HFFc6 (cell line): ENCODE measurements at regions not wholly inside any gene's neighbourhood (a gene's known extent, or its start where the extent isn't known, plus 50 kb on each side); places are given as distances from the start of the nearest gene placed in this dataset.

ENCODE experiments used
- DNase-seq: peaks from one replicate; pipeline ENCODE4 v3.0.0-alpha.2; 2018
- H3K27ac Mint-ChIP-seq: 2 replicates; pipeline ENCODE4 v1.8.0; 2020; ENCODE audit warnings: mild to moderate bottlenecking, mixed read lengths
- H3K27me3 Mint-ChIP-seq: 2 replicates; pipeline ENCODE4 v1.8.0; 2021; ENCODE audit warnings: mild to moderate bottlenecking, moderate library complexity, mixed read lengths; ENCODE audit not compliant: insufficient read depth
- H3K36me3 Mint-ChIP-seq: 2 replicates; pipeline ENCODE4 v1.8.0; 2021; ENCODE audit warnings: low read depth, mixed read lengths
- H3K4me1 Mint-ChIP-seq: 2 replicates; pipeline ENCODE4 v1.8.0; 2020; ENCODE audit warnings: low read depth, mixed read lengths
- H3K4me3 Mint-ChIP-seq: 2 replicates; pipeline ENCODE4 v1.8.0; 2020; ENCODE audit warnings: mild to moderate bottlenecking, moderate library complexity, mixed read lengths
- H3K9me3 Mint-ChIP-seq: 2 replicates; pipeline ENCODE4 v1.8.0; 2020; ENCODE audit warnings: mild to moderate bottlenecking, mixed read lengths
- CTCF ChIP-seq: fragments of 200-600 bp; sonication (generic); IDR thresholded peaks from 2 replicates; pipeline ENCODE4 v1.5.0; 2021; ENCODE audit warnings: antibody characterized with exemption, mild to moderate bottlenecking

- Mint-ChIP-seq H3K27ac (no peak overlapping the region), H3K4me3 (no peak overlapping the region), H3K9me3 (peaks cover 42% of the 10 kb centered on the region), H3K36me3 (no peaks in the 10 kb centered on the region), H3K4me1 (no peaks in the 10 kb centered on the region), H3K27me3 (no peaks in the 10 kb centered on the region)
- DNase-seq = no peak
- no peak for TF ChIP-seq CTCF
Observed at GRCh38 chr16:82337355-82337754, 167.3 kb upstream of the MPHOSPH6 start.

DNA sequence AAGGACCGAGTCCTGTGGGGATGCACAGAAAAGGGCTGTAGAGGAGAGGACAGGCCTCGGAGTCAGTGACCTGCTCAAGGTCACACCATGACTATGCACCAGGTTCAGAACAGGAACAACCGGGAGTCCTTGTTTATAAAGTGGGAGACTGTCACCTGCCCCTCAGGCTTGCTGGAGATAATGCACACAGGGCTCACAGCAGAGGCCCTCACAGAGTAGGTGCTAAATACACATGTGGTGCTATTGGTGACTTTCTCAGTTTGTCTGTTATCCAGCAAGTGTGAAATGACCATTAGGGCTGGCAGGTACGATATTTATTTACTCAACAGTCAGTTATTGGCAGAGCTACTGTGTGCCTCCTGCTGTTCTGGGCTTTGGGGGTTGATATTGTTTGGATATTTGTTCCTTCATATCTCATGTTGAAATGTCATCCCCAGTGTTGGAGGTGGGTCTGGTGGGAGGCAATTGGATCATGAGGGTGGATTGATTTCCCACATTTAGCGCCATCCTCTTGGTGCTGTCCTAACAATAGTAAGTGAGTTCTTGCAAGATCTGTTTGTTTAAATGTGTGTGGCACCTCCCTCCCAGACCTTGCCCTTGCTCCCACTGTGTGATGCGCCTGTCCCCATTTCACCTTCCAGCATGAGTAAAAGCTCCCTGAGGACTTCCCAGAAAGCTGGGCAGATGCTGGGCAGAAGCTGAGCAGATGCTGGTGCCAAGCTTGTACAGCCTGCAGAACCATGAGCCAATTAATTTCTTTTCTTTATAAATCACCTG, 162.1 kb upstream of the MPHOSPH6 start:
- TF ChIP-seq CTCF = no peak
- no peaks in the 10 kb centered on the region for H3K27me3 Mint-ChIP-seq
- no peaks in the 10 kb centered on the region for H3K36me3 Mint-ChIP-seq

DNA sequence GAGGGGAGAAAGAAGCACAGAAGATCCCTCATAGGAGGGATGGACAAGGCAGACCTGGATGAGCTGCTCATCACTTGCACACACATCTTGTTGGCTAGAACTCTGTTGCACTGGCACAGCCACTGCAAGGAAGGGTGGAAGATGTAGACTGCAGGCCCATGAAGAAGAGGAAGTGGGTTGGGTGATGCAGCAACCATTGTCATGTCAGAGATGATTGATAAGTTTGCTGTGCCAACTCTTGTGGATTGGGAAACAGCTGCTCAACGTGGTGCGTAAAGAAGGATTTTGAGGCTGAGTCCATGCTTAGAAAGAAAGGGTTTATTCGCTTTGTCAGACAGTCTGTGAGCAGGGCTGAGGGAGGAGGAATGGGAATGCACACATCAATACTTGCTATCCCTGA, 161.4 kb upstream of the MPHOSPH6 start:
- no peak overlapping the region for H3K27ac Mint-ChIP-seq
- no peaks in the 10 kb centered on the region for H3K27me3 Mint-ChIP-seq
- TF ChIP-seq CTCF = no peak
- peaks cover 54% of the 10 kb centered on the region for H3K9me3 Mint-ChIP-seq
- DNase-seq = no peak
- no peaks in the 10 kb centered on the region for H3K36me3 Mint-ChIP-seq
- no peak overlapping the region for H3K4me3 Mint-ChIP-seq
- H3K4me1 Mint-ChIP-seq = no peaks in the 10 kb centered on the region

More for the DNA sequence above, 162.1 kb upstream of the MPHOSPH6 start:
- peaks cover 55% of the 10 kb centered on the region for H3K9me3 Mint-ChIP-seq
- DNase-seq = no peak
- no peaks in the 10 kb centered on the region for H3K4me1 Mint-ChIP-seq
- no peak overlapping the region for H3K4me3 Mint-ChIP-seq
- H3K27ac Mint-ChIP-seq = no peak overlapping the region

- no peak overlapping the region for H3K27ac Mint-ChIP-seq
- no peaks in the 10 kb centered on the region for H3K27me3 Mint-ChIP-seq
- no peaks in the 10 kb centered on the region for H3K4me1 Mint-ChIP-seq
- H3K4me3 Mint-ChIP-seq = no peak overlapping the region
- DNase-seq = no peak
- H3K9me3 Mint-ChIP-seq = peaks cover 45% of the 10 kb centered on the region
- no peak for TF ChIP-seq CTCF
- H3K36me3 Mint-ChIP-seq = no peaks in the 10 kb centered on the region
Observed at GRCh38 chr16:82329504-82330192, 159.6 kb upstream of the MPHOSPH6 start.

DNA sequence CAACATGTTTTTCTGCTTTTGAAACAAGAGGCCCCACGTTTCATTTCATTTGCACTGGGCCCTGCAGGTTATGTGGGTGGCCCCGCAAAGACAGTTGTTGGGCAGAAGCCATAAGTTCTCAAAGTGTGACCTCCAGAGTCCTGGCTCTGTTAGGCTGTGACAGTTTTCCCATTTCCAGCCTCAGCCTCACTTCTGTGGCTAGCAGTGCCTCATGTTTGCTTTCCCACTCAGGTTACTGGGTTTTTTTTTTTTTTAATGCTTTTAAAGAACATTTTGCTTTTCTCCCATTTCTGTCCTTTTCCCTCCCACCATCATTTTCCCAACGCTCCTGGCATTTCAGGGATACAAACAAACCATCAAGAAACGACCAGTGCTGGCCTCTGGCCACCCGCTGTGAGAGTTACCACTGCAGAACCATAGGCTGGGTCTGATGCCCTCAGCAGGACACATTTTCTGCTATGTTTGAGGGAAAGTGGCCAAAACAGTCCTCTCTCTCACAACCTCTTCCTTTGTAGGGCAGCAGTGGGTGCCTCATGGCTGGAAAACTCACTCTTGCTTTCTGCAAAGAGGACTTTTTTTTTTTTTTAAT, 159.0 kb upstream of the MPHOSPH6 start:
- TF ChIP-seq CTCF = no peak
- H3K27ac Mint-ChIP-seq = no peak overlapping the region
- no peaks in the 10 kb centered on the region for H3K4me1 Mint-ChIP-seq
- H3K36me3 Mint-ChIP-seq = no peaks in the 10 kb centered on the region
- peaks cover 50% of the 10 kb centered on the region for H3K9me3 Mint-ChIP-seq
- no peak overlapping the region for H3K4me3 Mint-ChIP-seq
- DNase-seq = no peak
- H3K27me3 Mint-ChIP-seq = no peaks in the 10 kb centered on the region
